ENCODE measurements at regions not wholly inside any gene's neighbourhood (a gene's known extent, or its start where the extent isn't known, plus 50 kb on each side); places are given as distances from the start of the nearest gene placed in this dataset.
"Not testable (repeated sequence)": the region's sequence is repeated elsewhere in the genome, so short reads cannot be mapped to it uniquely, and the experiment has no call there.

GRCh38 chr7:106535234-106535932, 125.6 kb downstream of the CCDC71L start:
- no peak overlapping the region for H3K4me3 ChIP-seq (ENCODE audit: low read depth, low read length)

GRCh38 chr7:106534271-106534846, 126.6 kb downstream of the CCDC71L start:
- H3K4me3 ChIP-seq (ENCODE audit: low read depth, low read length), result no peak overlapping the region
- DNase-seq (ENCODE audit: low read depth), result no peak

More at GRCh38 chr7:106535234-106535932, 125.6 kb downstream of the CCDC71L start:
- no peak for DNase-seq (ENCODE audit: low read depth)

- not testable (repeated sequence) for DNase-seq (ENCODE audit: low read depth)
Measured at GRCh38 chr7:106530183-106530582, 130.8 kb downstream of the CCDC71L start.

GRCh38 chr7:106526617-106527016, 134.3 kb downstream of the CCDC71L start:
- not testable (repeated sequence) for DNase-seq (ENCODE audit: low read depth)

More at GRCh38 chr7:106530183-106530582, 130.8 kb downstream of the CCDC71L start:
- H3K4me3 ChIP-seq (ENCODE audit: low read depth, low read length), result not testable (repeated sequence)

GRCh38 chr7:106524690-106525059, 136.3 kb downstream of the CCDC71L start:
- no peak overlapping the region for H3K4me3 ChIP-seq (ENCODE audit: low read depth, low read length)
- DNase-seq (ENCODE audit: low read depth), result no peak

More at GRCh38 chr7:106526617-106527016, 134.3 kb downstream of the CCDC71L start:
- H3K4me3 ChIP-seq (ENCODE audit: low read depth, low read length), result not testable (repeated sequence)

- DNase-seq (ENCODE audit: low read depth), result no peak
Measured at GRCh38 chr7:106523482-106523881, 137.5 kb downstream of the CCDC71L start.

GRCh38 chr7:106522696-106523095, 138.3 kb downstream of the CCDC71L start:
- no peak for DNase-seq (ENCODE audit: low read depth)
- no peak overlapping the region for H3K4me3 ChIP-seq (ENCODE audit: low read depth, low read length)

More at GRCh38 chr7:106523482-106523881, 137.5 kb downstream of the CCDC71L start:
- H3K4me3 ChIP-seq (ENCODE audit: low read depth, low read length), result no peak overlapping the region

GRCh38 chr7:106521541-106521940, 139.4 kb downstream of the CCDC71L start:
- H3K4me3 ChIP-seq (ENCODE audit: low read depth, low read length), result no peak overlapping the region
- no peak for DNase-seq (ENCODE audit: low read depth)

GRCh38 chr7:106520962-106521514, 139.9 kb downstream of the CCDC71L start:
- no peak overlapping the region for H3K4me3 ChIP-seq (ENCODE audit: low read depth, low read length)
- DNase-seq (ENCODE audit: low read depth), result no peak

- no peak overlapping the region for H3K4me3 ChIP-seq (ENCODE audit: low read depth, low read length)
- no peak for DNase-seq (ENCODE audit: low read depth)
Measured at GRCh38 chr7:106518967-106519366, 142.0 kb downstream of the CCDC71L start.

- H3K4me3 ChIP-seq (ENCODE audit: low read depth, low read length), result no peak overlapping the region
- DNase-seq (ENCODE audit: low read depth), result no peak
Measured at GRCh38 chr7:106518239-106518638, 142.7 kb downstream of the CCDC71L start.

- H3K4me3 ChIP-seq (ENCODE audit: low read depth, low read length), result no peak overlapping the region
- no peak for DNase-seq (ENCODE audit: low read depth)
Measured at GRCh38 chr7:106517508-106517907, 143.4 kb downstream of the CCDC71L start.

GRCh38 chr7:106515321-106515720, 145.6 kb downstream of the CCDC71L start:
- no peak overlapping the region for H3K4me3 ChIP-seq (ENCODE audit: low read depth, low read length)
- DNase-seq (ENCODE audit: low read depth), result no peak

- H3K4me3 ChIP-seq (ENCODE audit: low read depth, low read length), result no peak overlapping the region
- DNase-seq (ENCODE audit: low read depth), result no peak
Measured at GRCh38 chr7:106514881-106515280, 146.1 kb downstream of the CCDC71L start.

- H3K4me3 ChIP-seq (ENCODE audit: low read depth, low read length), result no peak overlapping the region
- DNase-seq (ENCODE audit: low read depth), result no peak
Measured at GRCh38 chr7:106512217-106512616, 148.7 kb downstream of the CCDC71L start.

- peak; percentile 8 for DNase-seq (ENCODE audit: low read depth)
- H3K4me3 ChIP-seq (ENCODE audit: low read depth, low read length), result no peak overlapping the region
Measured at GRCh38 chr7:106504645-106505044, 156.3 kb downstream of the CCDC71L start.

- no peak overlapping the region for H3K4me3 ChIP-seq (ENCODE audit: low read depth, low read length)
- DNase-seq (ENCODE audit: low read depth), result no peak
Measured at GRCh38 chr7:106504207-106504606, 156.8 kb downstream of the CCDC71L start.

- DNase-seq (ENCODE audit: low read depth), result no peak
- no peak overlapping the region for H3K4me3 ChIP-seq (ENCODE audit: low read depth, low read length)
Measured at GRCh38 chr7:106503626-106504025, 157.3 kb downstream of the CCDC71L start.

GRCh38 chr7:106501605-106502580, 159.1 kb downstream of the CCDC71L start:
- no peak for DNase-seq (ENCODE audit: low read depth)
- H3K4me3 ChIP-seq (ENCODE audit: low read depth, low read length), result no peak overlapping the region

GRCh38 chr7:106499897-106500296, 161.1 kb downstream of the CCDC71L start:
- no peak overlapping the region for H3K4me3 ChIP-seq (ENCODE audit: low read depth, low read length)
- no peak for DNase-seq (ENCODE audit: low read depth)
